ENCODE measurements at regions not wholly inside any gene's neighbourhood (a gene's known extent, or its start where the extent isn't known, plus 50 kb on each side); places are given as distances from the start of the nearest gene placed in this dataset.

GRCh38 chr5:171592076-171592475, 172.6 kb downstream of the FGF18 start:
- Mint-ChIP-seq H3K4me1 (no peaks in the 10 kb centered on the region), H3K27me3 (peaks cover 5% of the 10 kb centered on the region), H3K4me3 (no peak overlapping the region), H3K27ac (no peak overlapping the region), H3K9me3 (ENCODE audit: insufficient read depth) (no peaks in the 10 kb centered on the region)
- TF ChIP-seq EZH2 (IDR thresholded peaks at IDR 0.05; ENCODE audit: borderline replicate concordance, insufficient read depth, low read depth, low read length, poor library complexity, severe bottlenecking) (no peak), CTCF (IDR thresholded peaks at IDR 0.05) (no peak)
- ChIA-PET POLR2A (no interaction called here), CTCF (no interaction called here)
- no peak for DNase-seq
- Histone ChIP-seq H2AFZ (ENCODE audit: insufficient read depth, low read depth, low read length, poor library complexity, severe bottlenecking) (no peak overlapping the region), H3K27me3 (replicated peaks in 1 of 4; ENCODE audit: control extremely low read depth in 1 of 4, control insufficient read depth in 3 of 4, insufficient read depth in 4 of 4, low read length in 3 of 4) (no peaks in the 10 kb centered on the region), H3K4me2 (replicated peaks; ENCODE audit: low read depth, low read length, poor library complexity, severe bottlenecking) (no peak overlapping the region), H3K9me3 (ENCODE audit: control extremely low read depth in 1 of 3, control insufficient read depth in 2 of 3, insufficient read depth in 1 of 3, low read length in 2 of 3) (peaks cover 0 to 7% (median 0%) of the 10 kb centered on the region in 3 donors), H3K4me3 (ENCODE audit: control extremely low read depth in 1 of 5, extremely low read depth in 1 of 5, insufficient read depth in 1 of 5, low read depth in 2 of 5, low read length in 4 of 5) (no peak overlapping the region), H3K27ac (ENCODE audit: low read length in 2 of 2) (no peak overlapping the region), H3K4me1 (ENCODE audit: control insufficient read depth in 2 of 2, insufficient read depth in 2 of 2, low read length in 2 of 2) (no peaks in the 10 kb centered on the region), H4K20me1 (ENCODE audit: control insufficient read depth, insufficient read depth, low read length, poor library complexity, severe bottlenecking) (no peaks in the 10 kb centered on the region), H3K79me2 (ENCODE audit: control insufficient read depth, insufficient read depth, low read length) (no peaks in the 10 kb centered on the region), H3K9ac (ENCODE audit: low read length) (no peak overlapping the region), H3K36me3 (replicated peaks in 1 of 2; ENCODE audit: control extremely low read depth in 1 of 2, control insufficient read depth in 1 of 2, extremely low read depth in 1 of 2, insufficient read depth in 2 of 2, low read length in 1 of 2) (no peaks in the 10 kb centered on the region)
- 92% methylated on average over 5 of the region's 5 CpGs for WGBS (ENCODE audit: insufficient coverage)
- intact Hi-C loops (cut with micrococcal nuclease), result no loop called here
- no peak for ATAC-seq (ENCODE audit: low read depth)

GRCh38 chr5:171592736-171593135, 173.3 kb downstream of the FGF18 start:
- peaks cover 0 to 7% (median 0%) of the 10 kb centered on the region in 3 donors for H3K9me3 ChIP-seq (ENCODE audit: control extremely low read depth in 1 of 3, control insufficient read depth in 2 of 3, insufficient read depth in 1 of 3, low read length in 2 of 3)
- ATAC-seq (ENCODE audit: low read depth) (no peak), DNase-seq (no peak)
- intact Hi-C loops (cut with micrococcal nuclease), result no loop called here
- H3K9me3 Mint-ChIP-seq (ENCODE audit: insufficient read depth), result no peaks in the 10 kb centered on the region
- H3K27me3 ChIP-seq (replicated peaks in 1 of 4; ENCODE audit: control extremely low read depth in 1 of 4, control insufficient read depth in 3 of 4, insufficient read depth in 4 of 4, low read length in 3 of 4), result no peaks in the 10 kb centered on the region
- H3K4me3 ChIP-seq (ENCODE audit: control extremely low read depth in 1 of 5, extremely low read depth in 1 of 5, insufficient read depth in 1 of 5, low read depth in 2 of 5, low read length in 4 of 5), result no peak overlapping the region
- peaks cover 7% of the 10 kb centered on the region for H3K27me3 Mint-ChIP-seq
- no peaks in the 10 kb centered on the region for H3K4me1 ChIP-seq (ENCODE audit: control insufficient read depth in 2 of 2, insufficient read depth in 2 of 2, low read length in 2 of 2)
- H3K79me2 ChIP-seq (ENCODE audit: control insufficient read depth, insufficient read depth, low read length), result no peaks in the 10 kb centered on the region
- no peak overlapping the region for H2AFZ ChIP-seq (ENCODE audit: insufficient read depth, low read depth, low read length, poor library complexity, severe bottlenecking)
- ChIA-PET POLR2A (no interaction called here), CTCF (no interaction called here)
- H3K9ac ChIP-seq (ENCODE audit: low read length), result no peak overlapping the region
- no peak overlapping the region for H3K27ac ChIP-seq (ENCODE audit: low read length in 2 of 2)
- H3K4me2 ChIP-seq (replicated peaks; ENCODE audit: low read depth, low read length, poor library complexity, severe bottlenecking), result no peak overlapping the region
- H3K4me1 Mint-ChIP-seq, result no peaks in the 10 kb centered on the region
- H3K4me3 Mint-ChIP-seq, result no peak overlapping the region
- no peaks in the 10 kb centered on the region for H3K36me3 ChIP-seq (replicated peaks in 1 of 2; ENCODE audit: control extremely low read depth in 1 of 2, control insufficient read depth in 1 of 2, extremely low read depth in 1 of 2, insufficient read depth in 2 of 2, low read length in 1 of 2)
- H4K20me1 ChIP-seq (ENCODE audit: control insufficient read depth, insufficient read depth, low read length, poor library complexity, severe bottlenecking), result no peaks in the 10 kb centered on the region
- 90% methylated on average over 3 of the region's 3 CpGs for WGBS (ENCODE audit: insufficient coverage)
- TF ChIP-seq CTCF (IDR thresholded peaks at IDR 0.05) (no peak), EZH2 (IDR thresholded peaks at IDR 0.05; ENCODE audit: borderline replicate concordance, insufficient read depth, low read depth, low read length, poor library complexity, severe bottlenecking) (no peak)
- H3K27ac Mint-ChIP-seq, result no peak overlapping the region
